ENCODE measurements at regions not wholly inside any gene's neighbourhood (a gene's known extent, or its start where the extent isn't known, plus 50 kb on each side); places are given as distances from the start of the nearest gene placed in this dataset.

DNA sequence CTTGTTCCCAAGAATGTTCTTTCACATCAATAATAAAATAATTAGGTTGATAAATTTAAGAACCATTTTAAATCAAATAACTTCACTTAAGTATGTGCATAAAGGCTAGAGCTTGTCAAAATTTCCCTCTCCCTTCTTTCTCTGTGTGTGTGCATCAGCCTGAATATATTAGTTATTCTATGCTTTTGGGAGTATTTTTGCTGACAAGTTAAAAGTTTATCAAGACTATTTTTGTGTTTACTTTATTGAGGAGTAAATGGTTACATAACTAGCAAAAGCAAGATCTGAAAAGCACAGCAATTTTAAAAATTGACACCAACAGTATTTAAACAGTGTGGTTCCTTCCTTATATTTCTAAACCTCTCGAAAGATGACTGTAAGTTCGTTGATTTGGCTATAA is 261.7 kb downstream of the ISL1 start:
- no peaks in the 10 kb centered on the region for H3K36me3 ChIP-seq
- ATAC-seq = no peak
- no peak overlapping the region for H3K27ac ChIP-seq
- H3K4me1 ChIP-seq = no peaks in the 10 kb centered on the region
- TF ChIP-seq, protein P1, sequence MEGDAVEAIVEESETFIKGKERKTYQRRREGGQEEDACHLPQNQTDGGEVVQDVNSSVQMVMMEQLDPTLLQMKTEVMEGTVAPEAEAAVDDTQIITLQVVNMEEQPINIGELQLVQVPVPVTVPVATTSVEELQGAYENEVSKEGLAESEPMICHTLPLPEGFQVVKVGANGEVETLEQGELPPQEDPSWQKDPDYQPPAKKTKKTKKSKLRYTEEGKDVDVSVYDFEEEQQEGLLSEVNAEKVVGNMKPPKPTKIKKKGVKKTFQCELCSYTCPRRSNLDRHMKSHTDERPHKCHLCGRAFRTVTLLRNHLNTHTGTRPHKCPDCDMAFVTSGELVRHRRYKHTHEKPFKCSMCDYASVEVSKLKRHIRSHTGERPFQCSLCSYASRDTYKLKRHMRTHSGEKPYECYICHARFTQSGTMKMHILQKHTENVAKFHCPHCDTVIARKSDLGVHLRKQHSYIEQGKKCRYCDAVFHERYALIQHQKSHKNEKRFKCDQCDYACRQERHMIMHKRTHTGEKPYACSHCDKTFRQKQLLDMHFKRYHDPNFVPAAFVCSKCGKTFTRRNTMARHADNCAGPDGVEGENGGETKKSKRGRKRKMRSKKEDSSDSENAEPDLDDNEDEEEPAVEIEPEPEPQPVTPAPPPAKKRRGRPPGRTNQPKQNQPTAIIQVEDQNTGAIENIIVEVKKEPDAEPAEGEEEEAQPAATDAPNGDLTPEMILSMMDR (IDR thresholded peaks at IDR 0.05) = no peak
- intact Hi-C loops (cut with DNase I) = no loop called here
- no peaks in the 10 kb centered on the region for H3K27me3 ChIP-seq
- peaks cover 0 to 13% (median 0%) of the 10 kb centered on the region in 11 donors for H3K9me3 ChIP-seq
- H3K4me3 ChIP-seq = no peak overlapping the region
- DNase-seq = no peak
- WGBS, 2 donors = 39 to 56% methylated on average over 2 of the region's 2 CpGs

DNA sequence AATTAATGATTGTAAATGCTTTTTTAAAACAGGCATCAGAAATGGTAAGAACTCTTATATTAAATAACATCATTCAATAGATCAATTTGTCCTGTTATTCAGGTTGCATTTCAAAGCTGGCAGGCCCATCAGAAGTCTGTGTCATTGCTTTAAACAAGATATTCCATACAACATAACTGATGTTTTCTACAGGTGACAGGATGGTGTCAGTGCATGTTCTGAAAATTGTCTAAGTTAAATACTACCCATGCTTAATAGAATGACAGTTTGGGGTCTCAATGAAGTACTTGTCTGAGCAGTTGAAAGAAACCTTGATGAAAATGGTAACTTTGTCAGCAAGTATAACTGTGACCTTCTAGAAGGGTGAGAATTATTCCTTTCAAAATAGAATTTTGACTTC is 263.2 kb downstream of the ISL1 start:
- no peaks in the 10 kb centered on the region for H3K36me3 ChIP-seq
- H3K27ac ChIP-seq = no peak overlapping the region
- H3K4me3 ChIP-seq = no peak overlapping the region
- no peak for DNase-seq
- H3K4me1 ChIP-seq = no peaks in the 10 kb centered on the region
- intact Hi-C loops (cut with DNase I) = no loop called here
- TF ChIP-seq, protein P1 (IDR thresholded peaks at IDR 0.05) = no peak
- peaks cover 0 to 6% (median 0%) of the 10 kb centered on the region in 11 donors for H3K9me3 ChIP-seq
- ATAC-seq = no peak
- no peaks in the 10 kb centered on the region for H3K27me3 ChIP-seq

DNA sequence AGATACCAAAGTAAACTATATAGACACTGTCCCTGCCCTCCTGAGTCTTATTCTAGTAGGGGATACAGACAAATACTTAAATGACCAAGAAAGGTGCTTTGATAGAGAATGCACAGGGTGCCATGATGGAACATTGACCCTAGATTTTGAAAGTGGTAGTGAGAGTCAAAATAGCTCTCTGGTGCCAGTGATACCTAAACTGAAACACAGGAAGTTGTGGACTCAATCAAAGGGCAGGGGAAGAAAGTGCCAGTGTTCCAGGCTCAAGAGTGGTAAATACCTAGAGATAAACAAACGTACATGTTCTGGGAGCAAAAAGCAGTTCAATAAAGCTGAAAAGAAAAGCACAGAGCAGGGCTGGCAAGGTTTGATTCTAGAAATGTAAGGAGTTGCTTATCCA is 267.6 kb downstream of the ISL1 start:
- DNase-seq (no peak), ATAC-seq (no peak)
- no peaks in the 10 kb centered on the region for H3K4me1 ChIP-seq
- TF ChIP-seq, protein P1 (IDR thresholded peaks at IDR 0.05) = no peak
- H3K36me3 ChIP-seq = no peaks in the 10 kb centered on the region
- H3K9me3 ChIP-seq = no peaks in the 10 kb centered on the region
- WGBS, 2 donors = 37 to 38% methylated on average over 1 of the region's 1 CpG
- no peaks in the 10 kb centered on the region for H3K27me3 ChIP-seq
- H3K27ac ChIP-seq = no peak overlapping the region
- H3K4me3 ChIP-seq = no peak overlapping the region
- intact Hi-C loops (cut with DNase I) = no loop called here

- DNase-seq = no peak
- Histone ChIP-seq H3K27me3 (no peaks in the 10 kb centered on the region), H3K4me1 (no peaks in the 10 kb centered on the region), H3K27ac (no peak overlapping the region), H3K9me3 (no peaks in the 10 kb centered on the region), H3K36me3 (no peaks in the 10 kb centered on the region), H3K4me3 (no peak overlapping the region)
- ATAC-seq = no peak
- 38 to 43% methylated on average over 2 of the region's 2 CpGs for WGBS, 2 donors
- TF ChIP-seq, protein P1 (IDR thresholded peaks at IDR 0.05) = no peak
- intact Hi-C loops (cut with DNase I) = no loop called here
Observed at GRCh38 chr5:51651476-51651875, 268.2 kb downstream of the ISL1 start.

DNA sequence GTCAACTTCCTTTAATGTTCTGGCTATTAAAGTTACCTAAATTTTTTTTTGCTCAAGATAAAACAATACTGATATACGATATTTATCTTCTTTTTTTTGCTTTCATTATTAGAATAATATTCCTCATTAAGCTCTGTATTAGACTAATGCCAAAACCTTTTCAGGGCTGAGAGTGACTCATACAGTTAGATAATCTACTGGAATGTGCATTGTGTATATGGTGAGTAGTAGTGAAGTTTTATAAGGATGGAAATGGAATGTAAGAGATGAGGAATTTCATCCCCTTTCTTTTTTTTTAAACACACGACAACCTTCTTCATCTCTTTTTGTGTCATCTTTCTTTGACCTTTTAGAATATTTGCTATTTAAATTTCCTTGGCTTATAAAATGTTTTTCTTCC is 268.6 kb downstream of the ISL1 start:
- no peak overlapping the region for H3K4me3 ChIP-seq
- ATAC-seq = no peak
- intact Hi-C loops (cut with DNase I) = no loop called here
- no peaks in the 10 kb centered on the region for H3K36me3 ChIP-seq
- no peak overlapping the region for H3K27ac ChIP-seq
- TF ChIP-seq, protein P1 (IDR thresholded peaks at IDR 0.05) = no peak
- WGBS, 2 donors = 41 to 43% methylated on average over 2 of the region's 2 CpGs
- no peaks in the 10 kb centered on the region for H3K9me3 ChIP-seq
- no peaks in the 10 kb centered on the region for H3K4me1 ChIP-seq
- no peaks in the 10 kb centered on the region for H3K27me3 ChIP-seq
- DNase-seq = no peak

Data from heart right ventricle (tissue), 16 donors.